ENCODE measurements at regions not wholly inside any gene's neighbourhood (a gene's known extent, or its start where the extent isn't known, plus 50 kb on each side); places are given as distances from the start of the nearest gene placed in this dataset.

DNA sequence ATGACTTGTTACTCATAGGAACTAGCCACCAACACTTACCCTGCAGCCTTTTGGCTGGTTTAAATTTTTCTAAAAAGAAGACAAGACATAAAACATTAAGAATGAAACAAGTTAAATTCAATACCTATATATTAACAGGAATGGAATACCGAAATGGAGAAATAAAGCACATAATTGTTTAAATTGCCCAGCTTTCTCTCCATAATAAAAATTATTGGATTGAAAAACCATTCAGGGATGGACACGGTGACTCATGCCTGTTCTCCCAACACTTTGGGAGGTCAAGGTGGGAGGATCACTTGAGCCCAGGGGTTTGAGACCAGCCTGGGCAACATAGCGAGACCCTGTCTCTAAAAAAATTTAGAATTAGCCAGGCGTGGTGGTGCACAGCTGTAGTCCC, 179.4 kb upstream of the MKLN1 start:
- Histone ChIP-seq H3K79me2 (ENCODE audit: insufficient read depth, low read length) (no peaks in the 10 kb centered on the region), H3K4me3 (ENCODE audit: low read depth in 1 of 2, low read length in 2 of 2) (no peak overlapping the region), H3K36me3 (ENCODE audit: insufficient read depth, low read length) (no peaks in the 10 kb centered on the region), H3K9ac (ENCODE audit: low read depth, low read length) (no peak overlapping the region), H3K27me3 (ENCODE audit: insufficient read depth, low read length, poor library complexity) (no peaks in the 10 kb centered on the region), H3K4me1 (ENCODE audit: insufficient read depth, low read length) (no peaks in the 10 kb centered on the region), H3K27ac (ENCODE audit: low read length) (no peak overlapping the region), H4K20me1 (ENCODE audit: insufficient read depth, low read length) (no peaks in the 10 kb centered on the region), H2AFZ (ENCODE audit: low read depth, low read length) (no peak overlapping the region), H3K4me2 (ENCODE audit: insufficient read depth, low read length) (no peak overlapping the region), H3K9me3 (ENCODE audit: insufficient read depth, low read length, severe bottlenecking) (no peaks in the 10 kb centered on the region)
- no peak for ATAC-seq (ENCODE audit: insufficient read depth, low read depth)
- TF ChIP-seq, protein P1, sequence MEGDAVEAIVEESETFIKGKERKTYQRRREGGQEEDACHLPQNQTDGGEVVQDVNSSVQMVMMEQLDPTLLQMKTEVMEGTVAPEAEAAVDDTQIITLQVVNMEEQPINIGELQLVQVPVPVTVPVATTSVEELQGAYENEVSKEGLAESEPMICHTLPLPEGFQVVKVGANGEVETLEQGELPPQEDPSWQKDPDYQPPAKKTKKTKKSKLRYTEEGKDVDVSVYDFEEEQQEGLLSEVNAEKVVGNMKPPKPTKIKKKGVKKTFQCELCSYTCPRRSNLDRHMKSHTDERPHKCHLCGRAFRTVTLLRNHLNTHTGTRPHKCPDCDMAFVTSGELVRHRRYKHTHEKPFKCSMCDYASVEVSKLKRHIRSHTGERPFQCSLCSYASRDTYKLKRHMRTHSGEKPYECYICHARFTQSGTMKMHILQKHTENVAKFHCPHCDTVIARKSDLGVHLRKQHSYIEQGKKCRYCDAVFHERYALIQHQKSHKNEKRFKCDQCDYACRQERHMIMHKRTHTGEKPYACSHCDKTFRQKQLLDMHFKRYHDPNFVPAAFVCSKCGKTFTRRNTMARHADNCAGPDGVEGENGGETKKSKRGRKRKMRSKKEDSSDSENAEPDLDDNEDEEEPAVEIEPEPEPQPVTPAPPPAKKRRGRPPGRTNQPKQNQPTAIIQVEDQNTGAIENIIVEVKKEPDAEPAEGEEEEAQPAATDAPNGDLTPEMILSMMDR (IDR thresholded peaks at IDR 0.05; ENCODE audit: borderline replicate concordance, extremely low read depth, low read length, poor library complexity, severe bottlenecking) = no peak
- no peak for TF ChIP-seq EZH2 (IDR thresholded peaks at IDR 0.05; ENCODE audit: borderline replicate concordance, low read depth, low read length, severe bottlenecking)
- DNase-seq = no peak

DNA sequence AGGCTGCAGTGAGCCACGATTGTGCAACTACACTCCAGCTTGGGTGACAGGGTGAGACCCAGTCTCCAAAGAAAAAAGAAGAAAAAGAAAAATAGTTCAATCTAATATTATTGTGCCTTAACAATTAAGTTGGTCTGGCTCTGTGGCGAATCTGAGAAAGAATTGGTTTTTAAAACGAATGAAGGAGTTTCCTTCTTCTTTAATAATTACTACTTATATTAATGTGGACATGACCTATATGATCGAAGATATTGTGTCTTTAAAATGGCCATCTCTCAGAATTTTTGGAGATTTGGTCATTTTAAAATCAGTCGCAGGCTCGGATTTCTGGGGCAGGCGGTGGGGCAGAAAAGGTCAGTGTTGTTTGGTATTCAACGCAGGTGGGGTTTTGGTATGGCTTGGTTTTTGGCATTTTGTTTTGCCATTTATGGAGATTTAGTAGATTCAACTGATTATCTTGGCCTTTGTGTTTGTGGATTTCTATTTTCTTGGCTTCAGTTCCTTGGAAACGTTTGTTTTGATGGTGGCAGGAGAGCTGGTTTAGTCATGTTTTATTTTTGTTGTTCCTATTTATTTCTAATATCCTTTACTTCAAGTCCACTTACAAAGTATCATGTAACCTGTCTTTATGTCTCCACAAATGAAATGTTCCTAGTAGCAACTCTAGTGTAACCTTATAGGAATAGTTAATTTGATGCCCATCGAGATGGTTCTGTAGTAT, 178.8 kb upstream of the MKLN1 start:
- no peak for TF ChIP-seq EZH2 (IDR thresholded peaks at IDR 0.05; ENCODE audit: borderline replicate concordance, low read depth, low read length, severe bottlenecking)
- TF ChIP-seq, protein P1 (IDR thresholded peaks at IDR 0.05; ENCODE audit: borderline replicate concordance, extremely low read depth, low read length, poor library complexity, severe bottlenecking) = no peak
- H3K27me3 ChIP-seq (ENCODE audit: insufficient read depth, low read length, poor library complexity) = no peaks in the 10 kb centered on the region
- no peak overlapping the region for H2AFZ ChIP-seq (ENCODE audit: low read depth, low read length)
- ATAC-seq (ENCODE audit: insufficient read depth, low read depth) = no peak
- no peak overlapping the region for H3K4me2 ChIP-seq (ENCODE audit: insufficient read depth, low read length)
- H3K4me3 ChIP-seq (ENCODE audit: low read depth in 1 of 2, low read length in 2 of 2) = no peak overlapping the region
- no peak overlapping the region for H3K9ac ChIP-seq (ENCODE audit: low read depth, low read length)
- no peaks in the 10 kb centered on the region for H3K79me2 ChIP-seq (ENCODE audit: insufficient read depth, low read length)
- no peaks in the 10 kb centered on the region for H3K4me1 ChIP-seq (ENCODE audit: insufficient read depth, low read length)
- H4K20me1 ChIP-seq (ENCODE audit: insufficient read depth, low read length) = no peaks in the 10 kb centered on the region
- no peak for DNase-seq
- H3K36me3 ChIP-seq (ENCODE audit: insufficient read depth, low read length) = no peaks in the 10 kb centered on the region
- no peak overlapping the region for H3K27ac ChIP-seq (ENCODE audit: low read length)
- H3K9me3 ChIP-seq (ENCODE audit: insufficient read depth, low read length, severe bottlenecking) = no peaks in the 10 kb centered on the region

DNA sequence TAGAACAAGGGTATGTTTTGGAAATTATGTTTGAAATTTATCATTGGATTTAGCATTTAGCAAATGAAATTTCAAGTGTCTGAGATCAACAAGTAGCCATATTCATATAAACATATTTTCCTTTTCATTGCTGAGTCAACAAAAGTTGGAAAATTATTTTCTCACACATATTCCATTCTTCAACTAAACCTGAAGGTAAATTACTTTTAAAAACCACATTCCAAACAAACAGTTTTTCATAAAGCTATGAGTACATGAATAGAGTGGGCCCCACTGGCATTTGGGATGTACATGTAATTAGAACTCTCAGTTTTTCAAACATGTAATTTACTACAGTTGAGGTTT, 178.3 kb upstream of the MKLN1 start:
- no peak overlapping the region for H3K27ac ChIP-seq (ENCODE audit: low read length)
- H3K36me3 ChIP-seq (ENCODE audit: insufficient read depth, low read length) = no peaks in the 10 kb centered on the region
- H2AFZ ChIP-seq (ENCODE audit: low read depth, low read length) = no peak overlapping the region
- ATAC-seq (ENCODE audit: insufficient read depth, low read depth) (no peak), DNase-seq (no peak)
- no peaks in the 10 kb centered on the region for H3K79me2 ChIP-seq (ENCODE audit: insufficient read depth, low read length)
- H3K4me2 ChIP-seq (ENCODE audit: insufficient read depth, low read length) = no peak overlapping the region
- no peaks in the 10 kb centered on the region for H3K9me3 ChIP-seq (ENCODE audit: insufficient read depth, low read length, severe bottlenecking)
- H3K4me3 ChIP-seq (ENCODE audit: low read depth in 1 of 2, low read length in 2 of 2) = no peak overlapping the region
- no peak overlapping the region for H3K9ac ChIP-seq (ENCODE audit: low read depth, low read length)
- H3K27me3 ChIP-seq (ENCODE audit: insufficient read depth, low read length, poor library complexity) = no peaks in the 10 kb centered on the region
- H4K20me1 ChIP-seq (ENCODE audit: insufficient read depth, low read length) = no peaks in the 10 kb centered on the region
- TF ChIP-seq, protein P1 (IDR thresholded peaks at IDR 0.05; ENCODE audit: borderline replicate concordance, extremely low read depth, low read length, poor library complexity, severe bottlenecking) = no peak
- TF ChIP-seq EZH2 (IDR thresholded peaks at IDR 0.05; ENCODE audit: borderline replicate concordance, low read depth, low read length, severe bottlenecking) = no peak
- no peaks in the 10 kb centered on the region for H3K4me1 ChIP-seq (ENCODE audit: insufficient read depth, low read length)
